HG02973 (cell line): ENCODE measurements at regions not wholly inside any gene's neighbourhood (a gene's known extent, or its start where the extent isn't known, plus 50 kb on each side); places are given as distances from the start of the nearest gene placed in this dataset.
"Not testable (repeated sequence)": the region's sequence is repeated elsewhere in the genome, so short reads cannot be mapped to it uniquely, and the experiment has no call there.

Experiments
- ATAC-seq: cut with Tn5 transposase; IDR thresholded peaks from one replicate; pipeline ENCODE4 v1.9.1; 2021; ENCODE audit warnings: moderate library complexity; ENCODE audit not compliant: unreplicated experiment

- not testable (repeated sequence) for ATAC-seq
These were observed 118.3 kb downstream of the LRRC37A3 start for GRCh38 chr17:64800987-64801386.

- not testable (repeated sequence) for ATAC-seq
These were observed 118.8 kb downstream of the LRRC37A3 start for GRCh38 chr17:64800361-64800895.

- ATAC-seq: not testable (repeated sequence)
These were observed 119.6 kb downstream of the LRRC37A3 start for GRCh38 chr17:64799543-64800188.

GRCh38 chr17:64798961-64799360 is 120.3 kb downstream of the LRRC37A3 start:
- ATAC-seq: not testable (repeated sequence)

GRCh38 chr17:64798489-64798790 is 120.8 kb downstream of the LRRC37A3 start:
- ATAC-seq: not testable (repeated sequence)

- ATAC-seq: not testable (repeated sequence)
These were observed 121.4 kb downstream of the LRRC37A3 start for GRCh38 chr17:64797746-64798488.

GRCh38 chr17:64795342-64795741 is 123.9 kb downstream of the LRRC37A3 start:
- not testable (repeated sequence) for ATAC-seq

GRCh38 chr17:64794548-64795274 is 124.6 kb downstream of the LRRC37A3 start:
- not testable (repeated sequence) for ATAC-seq

GRCh38 chr17:64794113-64794512 is 125.2 kb downstream of the LRRC37A3 start:
- not testable (repeated sequence) for ATAC-seq

GRCh38 chr17:64792793-64793575 is 126.3 kb downstream of the LRRC37A3 start:
- ATAC-seq: not testable (repeated sequence)

- ATAC-seq: not testable (repeated sequence)
These were observed 127.0 kb downstream of the LRRC37A3 start for GRCh38 chr17:64792276-64792675.

- ATAC-seq: not testable (repeated sequence)
These were observed 127.6 kb downstream of the LRRC37A3 start for GRCh38 chr17:64791691-64792090.

GRCh38 chr17:64791226-64791625 is 128.1 kb downstream of the LRRC37A3 start:
- not testable (repeated sequence) for ATAC-seq

GRCh38 chr17:64790690-64791089 is 128.6 kb upstream of the SMURF2 start:
- not testable (repeated sequence) for ATAC-seq

GRCh38 chr17:64790193-64790592 is 128.1 kb upstream of the SMURF2 start:
- not testable (repeated sequence) for ATAC-seq

- not testable (repeated sequence) for ATAC-seq
These were observed 126.9 kb upstream of the SMURF2 start for GRCh38 chr17:64789061-64789445.

- ATAC-seq: no peak
These were observed 126.4 kb upstream of the SMURF2 start for GRCh38 chr17:64788286-64789060.

- no peak for ATAC-seq
These were observed 125.8 kb upstream of the SMURF2 start for GRCh38 chr17:64787921-64788271.

GRCh38 chr17:64787255-64787920 is 125.3 kb upstream of the SMURF2 start:
- ATAC-seq: no peak
